IMR-90 (cell line): ENCODE measurements at regions not wholly inside any gene's neighbourhood (a gene's known extent, or its start where the extent isn't known, plus 50 kb on each side); places are given as distances from the start of the nearest gene placed in this dataset.

Experiments
- ATAC-seq: fragments of 200-7000 bp; cut with Tn5 transposase; 2 replicates; pipeline ENCODE4 v1.9.1; 2020; ENCODE audit warnings: low read depth, mild to moderate bottlenecking, moderate library complexity
- BruUV-seq: library from RNA; stranded (reverse); fragments of 400-500 nt; replicated peaks from 2 replicates; lab custom pipeline; 2021; lab: Mats Ljungman, UMichigan
- CTCF ChIA-PET: fragments of 300-600 bp; formaldehyde crosslinking; extraction: SDS; loops from one replicate; lab custom pipeline; 2021; ENCODE audit warnings: antibody characterized with exemption; lab: Yijun Ruan, JAX
- POLR2A ChIA-PET: fragments of 300-600 bp; sonication (Branson Sonifier 250); formaldehyde crosslinking; loops from one replicate; lab custom pipeline; 2022; ENCODE audit warnings: antibody characterized with exemption; ENCODE audit not compliant: unreplicated experiment; lab: Charles Lee
- DNase-seq: peaks from one replicate; pipeline ENCODE4 v3.0.0; 2013
- H2AFZ ChIP-seq: replicated peaks from 2 replicates; pipeline ENCODE3; 2013; ENCODE audit warnings: low read length, mild to moderate bottlenecking; ENCODE audit not compliant: poor library complexity
- H2AK5ac ChIP-seq: 2 replicates; pipeline ENCODE4 v1.6.1; 2013; ENCODE audit warnings: low read depth, low read length, inconsistent platforms
- H2AK9ac ChIP-seq: replicated peaks from 2 replicates; pipeline ENCODE3; 2013; ENCODE audit warnings: mild to moderate bottlenecking, low read depth, low read length, moderate library complexity; ENCODE audit not compliant: poor library complexity
- H2BK120ac ChIP-seq: 2 replicates; pipeline ENCODE4 v1.6.1; 2013; ENCODE audit warnings: low read depth, low read length, inconsistent platforms
- H2BK15ac ChIP-seq: 3 replicates; pipeline ENCODE4 v1.6.1; 2013; ENCODE audit warnings: low read depth, low read length, inconsistent platforms
- H2BK20ac ChIP-seq: 2 replicates; pipeline ENCODE4 v1.6.1; 2013; ENCODE audit warnings: low read depth, mild to moderate bottlenecking, inconsistent platforms, low read length, moderate library complexity
- H2BK5ac ChIP-seq: 2 replicates; pipeline ENCODE4 v1.6.1; 2013; ENCODE audit warnings: mild to moderate bottlenecking, low read depth, low read length, inconsistent platforms; ENCODE audit not compliant: poor library complexity, severe bottlenecking
- H3K14ac ChIP-seq: replicated peaks from 2 replicates; pipeline ENCODE4 v1.6.1; 2013; ENCODE audit warnings: low read depth, low read length, inconsistent platforms
- H3K18ac ChIP-seq: 2 replicates; pipeline ENCODE4 v1.6.1; 2013; ENCODE audit warnings: low read depth, low read length, control low read depth
- H3K23ac ChIP-seq: 2 replicates; pipeline ENCODE4 v1.6.1; 2013; ENCODE audit warnings: low read depth, low read length, inconsistent platforms
- H3K27ac ChIP-seq: 2 replicates; pipeline ENCODE4 v1.5.1; 2013; ENCODE audit warnings: mild to moderate bottlenecking, control low read depth, low read length; ENCODE audit not compliant: insufficient read depth
- H3K27me3 ChIP-seq: 2 replicates; pipeline ENCODE4 v1.6.1; 2013; ENCODE audit warnings: low read length; ENCODE audit not compliant: control insufficient read depth, insufficient read depth
- H3K36me3 ChIP-seq: 2 replicates; pipeline ENCODE4 v1.6.1; 2013; ENCODE audit warnings: low read length, mixed read lengths; ENCODE audit not compliant: control insufficient read depth, insufficient read depth
- H3K4ac ChIP-seq: 2 replicates; pipeline ENCODE4 v1.6.1; 2013; ENCODE audit warnings: low read depth, low read length, inconsistent platforms
- H3K4me1 ChIP-seq: 2 replicates; pipeline ENCODE4 v1.6.1; 2013; ENCODE audit warnings: low read length, mixed read lengths; ENCODE audit not compliant: control insufficient read depth, insufficient read depth
- H3K4me2 ChIP-seq: 2 replicates; pipeline ENCODE4 v1.6.1; 2013; ENCODE audit warnings: low read depth, mild to moderate bottlenecking, control low read depth, low read length, moderate library complexity
- H3K4me3 ChIP-seq: 2 replicates; pipeline ENCODE4 v1.5.1; 2013; ENCODE audit warnings: low read depth, mild to moderate bottlenecking, control low read depth, low read length, moderate library complexity; ENCODE audit not compliant: insufficient read depth
- H3K56ac ChIP-seq: 2 replicates; pipeline ENCODE4 v1.6.1; 2013; ENCODE audit warnings: low read length, inconsistent platforms; ENCODE audit not compliant: insufficient read depth; ENCODE audit errors: extremely low read depth
- H3K79me1 ChIP-seq, 2 experiments: 2 replicates each; pipeline ENCODE4 v1.6.1; 2013; ENCODE audit warnings: low read length in 2 of 2, inconsistent platforms in 1 of 2, low read depth in 1 of 2
- H3K9ac ChIP-seq: 2 replicates; pipeline ENCODE4 v1.6.1; 2013; ENCODE audit warnings: low read depth, low read length, control low read depth
- H3K9me1 ChIP-seq: 2 replicates; pipeline ENCODE4 v1.6.1; 2013; ENCODE audit warnings: low read length, inconsistent platforms; ENCODE audit not compliant: insufficient read depth
- H3K9me3 ChIP-seq: 2 replicates; pipeline ENCODE4 v1.6.1; 2013; ENCODE audit warnings: low read length; ENCODE audit not compliant: control insufficient read depth, insufficient read depth
- H4K20me1 ChIP-seq: 2 replicates; pipeline ENCODE4 v1.6.1; 2013; ENCODE audit warnings: low read length, inconsistent platforms; ENCODE audit not compliant: insufficient read depth
- H4K5ac ChIP-seq: 2 replicates; pipeline ENCODE4 v1.6.1; 2013; ENCODE audit warnings: mild to moderate bottlenecking, low read depth, low read length, control low read depth
- H4K8ac ChIP-seq, 2 experiments: 2 replicates each; pipeline ENCODE4 v1.6.1; 2013; ENCODE audit warnings: low read depth in 2 of 2, low read length in 2 of 2, control low read depth in 1 of 2, inconsistent platforms in 1 of 2
- H4K91ac ChIP-seq: 2 replicates; pipeline ENCODE4 v1.6.1; 2013; ENCODE audit warnings: low read depth, low read length, inconsistent platforms; ENCODE audit not compliant: insufficient read depth
- BHLHE40 ChIP-seq: fragments of 150-350 bp; IDR thresholded peaks from 2 replicates; pipeline ENCODE4 v1.6.1; 2016; ENCODE audit warnings: mild to moderate bottlenecking, low read depth, low read length
- CEBPB ChIP-seq: IDR thresholded peaks from 2 replicates; pipeline ENCODE4 v1.6.1; 2012; ENCODE audit warnings: low read depth, low read length, improper control_type of control experiment
- CHD1 ChIP-seq: IDR thresholded peaks from 2 replicates; pipeline ENCODE4 v1.6.1; 2012; ENCODE audit warnings: low read depth, low read length, improper control_type of control experiment
- CTCF ChIP-seq: conservative IDR thresholded peaks from 2 replicates; pipeline ENCODE4 v1.5.1; 2012; ENCODE audit warnings: mild to moderate bottlenecking, low read depth, low read length, improper control_type of control experiment
- ELK1 ChIP-seq: fragments of 150-350 bp; IDR thresholded peaks from 2 replicates; pipeline ENCODE4 v1.6.1; 2016; ENCODE audit warnings: low read depth, mild to moderate bottlenecking, low read length, moderate library complexity, borderline replicate concordance
- FOS ChIP-seq: fragments of 150-350 bp; IDR thresholded peaks from 2 replicates; pipeline ENCODE4 v1.6.1; 2016; ENCODE audit warnings: low read depth, low read length
- MAFK ChIP-seq: IDR thresholded peaks from 2 replicates; pipeline ENCODE4 v1.6.1; 2012; ENCODE audit warnings: low read depth, low read length, improper control_type of control experiment
- MAZ ChIP-seq: IDR thresholded peaks from 2 replicates; pipeline ENCODE4 v1.6.1; 2012; ENCODE audit warnings: low read depth, mild to moderate bottlenecking, low read length, improper control_type of control experiment, moderate library complexity, borderline replicate concordance
- MXI1 ChIP-seq: IDR thresholded peaks from 2 replicates; pipeline ENCODE4 v1.6.1; 2012; ENCODE audit warnings: low read depth, mild to moderate bottlenecking, low read length, moderate library complexity, borderline replicate concordance
- NFE2L2 ChIP-seq: fragments of 150-350 bp; IDR thresholded peaks from 2 replicates; pipeline ENCODE4 v1.6.1; 2016; ENCODE audit warnings: low read depth, mild to moderate bottlenecking, low read length
- POLR2A ChIP-seq: IDR thresholded peaks from 2 replicates; pipeline ENCODE4 v1.6.1; 2012; ENCODE audit warnings: mild to moderate bottlenecking, low read depth, low read length
- RAD21 ChIP-seq: IDR thresholded peaks from 2 replicates; pipeline ENCODE4 v1.6.1; 2012; ENCODE audit warnings: low read length, improper control_type of control experiment
- RCOR1 ChIP-seq: IDR thresholded peaks from 2 replicates; pipeline ENCODE4 v1.6.1; 2012; ENCODE audit warnings: mild to moderate bottlenecking, low read length, improper control_type of control experiment; ENCODE audit not compliant: insufficient replicate concordance
- RFX5 ChIP-seq: IDR thresholded peaks from 2 replicates; pipeline ENCODE4 v1.8.0; 2012; ENCODE audit warnings: low read depth, mild to moderate bottlenecking, low read length, moderate library complexity
- SMC3 ChIP-seq: fragments of 150-350 bp; IDR thresholded peaks from 2 replicates; pipeline ENCODE4 v1.6.1; 2016; ENCODE audit warnings: low read depth, mild to moderate bottlenecking, antibody characterized with exemption, low read length, moderate library complexity
- WGBS, 2 experiments: methylation state at CpG; one replicate each; pipeline versions ENCODE4 v1.1.5 to v1.1.7; 2013; ENCODE audit warnings: missing lambda C conversion rate in 2 of 2; ENCODE audit not compliant: insufficient read length in 1 of 2; ENCODE audit errors: extremely low coverage in 2 of 2; 5-methylcytosine and 5-hydroxymethylcytosine counted together
- dilution Hi-C: fragments of 300-500 bp; cut with HindIII; formaldehyde crosslinking; loops from one replicate; pipeline ENCODE4 v1.14.3; 2018; ENCODE audit warnings: low sequenced_read_pairs; ENCODE audit not compliant: unreplicated experiment
- in situ Hi-C: fragments of 300-500 bp; cut with MboI; formaldehyde crosslinking; loops from 3 replicates; pipeline ENCODE4 v1.14.3; 2019; ENCODE audit warnings: low sequenced_read_pairs, inconsistent platforms, mixed read lengths
- intact Hi-C: fragments of 100-400 bp; cut with micrococcal nuclease; formaldehyde crosslinking; loops from 2 replicates; pipeline ENCODE4 v1.10.0; 2022
- TF ChIP-seq, protein P1 (sequence below): fragments of 150-350 bp; IDR thresholded peaks from 2 replicates; pipeline ENCODE4 v1.6.1; 2017; ENCODE audit warnings: mild to moderate bottlenecking, antibody characterized with exemption, low read length, low read depth

GRCh38 chr14:95811813-95812212 is 64.8 kb upstream of the TUNAR start:
- no peaks in the 10 kb centered on the region for H4K20me1 ChIP-seq
- H3K18ac ChIP-seq, result no peak overlapping the region
- H3K27me3 ChIP-seq, result no peaks in the 10 kb centered on the region
- no peak overlapping the region for H3K27ac ChIP-seq
- H2BK15ac ChIP-seq, result no peak overlapping the region
- no peak overlapping the region for H2BK5ac ChIP-seq
- in situ Hi-C loops, result no loop called here
- no peak overlapping the region for H2AK5ac ChIP-seq
- no CpG with 5 or more reads among the region's 4 CpGs for WGBS, 2 experiments
- no peak overlapping the region for H2BK120ac ChIP-seq
- no peak overlapping the region for H3K4me2 ChIP-seq
- H2AFZ ChIP-seq, result no peak overlapping the region
- no peaks in the 10 kb centered on the region for H3K9me3 ChIP-seq
- intact Hi-C loops, result no loop called here
- POLR2A ChIA-PET, result no interaction called here
- H3K23ac ChIP-seq, result no peak overlapping the region
- H3K79me1 ChIP-seq, result no peaks in the 10 kb centered on the region
- no peak overlapping the region for H3K4me3 ChIP-seq
- H2AK9ac ChIP-seq, result no peak overlapping the region
- no peaks in the 10 kb centered on the region for H3K36me3 ChIP-seq
- H3K56ac ChIP-seq, result no peak overlapping the region
- no peak for DNase-seq
- no peaks in the 10 kb centered on the region for H3K4me1 ChIP-seq
- CTCF ChIA-PET, result no interaction called here
- H3K14ac ChIP-seq, result no peak overlapping the region
- dilution Hi-C loops, result no loop called here
- no peak for ATAC-seq
- H2BK20ac ChIP-seq, result no peak overlapping the region
- no peak for TF ChIP-seq MXI1
- TF ChIP-seq MAZ, result no peak
- no peak for TF ChIP-seq SMC3
- TF ChIP-seq CHD1, result no peak
- TF ChIP-seq ELK1, result no peak
- no peak for TF ChIP-seq NFE2L2
- TF ChIP-seq CEBPB, result no peak
- no peak for TF ChIP-seq RFX5
- no peak for TF ChIP-seq FOS
- no peak for TF ChIP-seq POLR2A
- no peak for TF ChIP-seq RAD21
- TF ChIP-seq RCOR1, result no peak
- TF ChIP-seq CTCF, result no peak
- no peak for TF ChIP-seq BHLHE40
- TF ChIP-seq, protein P1, sequence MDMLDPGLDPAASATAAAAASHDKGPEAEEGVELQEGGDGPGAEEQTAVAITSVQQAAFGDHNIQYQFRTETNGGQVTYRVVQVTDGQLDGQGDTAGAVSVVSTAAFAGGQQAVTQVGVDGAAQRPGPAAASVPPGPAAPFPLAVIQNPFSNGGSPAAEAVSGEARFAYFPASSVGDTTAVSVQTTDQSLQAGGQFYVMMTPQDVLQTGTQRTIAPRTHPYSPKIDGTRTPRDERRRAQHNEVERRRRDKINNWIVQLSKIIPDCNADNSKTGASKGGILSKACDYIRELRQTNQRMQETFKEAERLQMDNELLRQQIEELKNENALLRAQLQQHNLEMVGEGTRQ, result no peak
- TF ChIP-seq MAFK, result no peak
- H3K9ac ChIP-seq, result no peak overlapping the region
- no TSS peak for BruUV-seq
- H4K8ac ChIP-seq, result no peak overlapping the region
- H4K5ac ChIP-seq, result no peak overlapping the region
- H4K91ac ChIP-seq, result no peak overlapping the region
- no peaks in the 10 kb centered on the region for H3K9me1 ChIP-seq
- H3K4ac ChIP-seq, result no peak overlapping the region
